CD4-positive, alpha-beta T cell treated with Interleukin-21 for 1 hour (primary cell): ENCODE measurements at regions not wholly inside any gene's neighbourhood (a gene's known extent, or its start where the extent isn't known, plus 50 kb on each side); places are given as distances from the start of the nearest gene placed in this dataset.
A peak's percentile ranks its signal among the peaks of the same experiment; 100 is the strongest.
"Not testable (repeated sequence)": the region's sequence is repeated elsewhere in the genome, so short reads cannot be mapped to it uniquely, and the experiment has no call there.

ENCODE experiments used
- DNase-seq: peaks from one replicate; pipeline ENCODE4 v3.0.0-alpha.2; 2020

- no peak for DNase-seq
Measured at GRCh38 chr11:104774578-104774977, 123.7 kb downstream of the CASP12 start.

GRCh38 chr11:104772806-104773241 is 125.4 kb downstream of the CASP12 start:
- DNase-seq, result peak; percentile 11

GRCh38 chr11:104771763-104772162 is 126.5 kb downstream of the CASP12 start:
- DNase-seq, result no peak

DNA sequence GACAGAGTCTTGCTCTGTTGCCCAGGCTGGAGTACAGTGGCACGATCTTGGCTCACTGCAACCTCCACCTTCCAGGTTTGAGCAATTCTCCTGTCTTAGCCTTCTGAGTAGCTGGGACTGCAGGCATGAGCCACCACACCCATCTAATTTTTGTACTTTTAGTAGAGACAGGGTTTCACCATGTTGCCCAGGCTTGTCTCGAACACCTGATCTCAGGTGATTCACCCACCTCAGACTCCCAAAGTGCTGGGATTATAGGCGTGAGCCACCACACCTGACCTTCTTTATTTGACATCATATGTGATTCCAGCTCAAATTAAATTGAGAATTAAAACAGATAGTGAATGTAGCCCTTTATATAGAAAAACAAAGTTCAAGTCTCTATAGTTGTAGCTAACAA is 127.2 kb downstream of the CASP12 start:
- DNase-seq, result not testable (repeated sequence)

DNA sequence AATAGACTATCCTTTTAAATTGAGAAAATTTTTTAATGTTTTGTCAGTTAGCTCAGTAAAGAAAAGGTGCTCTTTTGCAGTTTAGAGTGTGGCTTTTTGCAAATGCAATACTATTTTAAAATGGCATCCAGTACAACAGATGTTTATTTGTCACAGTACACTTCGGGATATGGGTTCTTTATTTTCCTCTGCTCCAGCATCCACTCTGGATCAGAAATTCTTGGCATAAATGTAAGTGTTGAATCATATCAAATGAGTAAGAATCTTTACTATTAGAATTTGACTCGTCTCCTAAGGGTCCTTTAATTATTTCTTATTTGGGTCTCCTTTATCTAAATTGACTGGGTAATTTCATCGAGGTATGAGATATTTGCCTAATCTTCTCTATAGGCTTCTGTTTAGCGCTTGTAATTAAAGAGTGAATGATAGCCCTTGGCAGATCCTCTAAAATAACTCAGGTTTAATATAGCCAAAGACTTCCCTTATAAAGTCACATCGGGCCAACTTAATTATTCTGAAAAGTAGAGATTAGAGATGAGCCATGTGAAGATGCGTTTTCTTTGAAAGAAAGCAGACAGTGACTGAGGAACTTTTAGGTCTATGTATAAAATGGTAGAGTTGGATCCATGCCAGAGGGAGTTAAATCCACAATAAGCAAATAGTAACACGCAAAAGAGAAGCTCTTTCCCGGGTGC is 132.7 kb downstream of the CASP12 start:
- no peak for DNase-seq

GRCh38 chr11:104764710-104765045 is 133.6 kb downstream of the CASP12 start:
- no peak for DNase-seq

DNA sequence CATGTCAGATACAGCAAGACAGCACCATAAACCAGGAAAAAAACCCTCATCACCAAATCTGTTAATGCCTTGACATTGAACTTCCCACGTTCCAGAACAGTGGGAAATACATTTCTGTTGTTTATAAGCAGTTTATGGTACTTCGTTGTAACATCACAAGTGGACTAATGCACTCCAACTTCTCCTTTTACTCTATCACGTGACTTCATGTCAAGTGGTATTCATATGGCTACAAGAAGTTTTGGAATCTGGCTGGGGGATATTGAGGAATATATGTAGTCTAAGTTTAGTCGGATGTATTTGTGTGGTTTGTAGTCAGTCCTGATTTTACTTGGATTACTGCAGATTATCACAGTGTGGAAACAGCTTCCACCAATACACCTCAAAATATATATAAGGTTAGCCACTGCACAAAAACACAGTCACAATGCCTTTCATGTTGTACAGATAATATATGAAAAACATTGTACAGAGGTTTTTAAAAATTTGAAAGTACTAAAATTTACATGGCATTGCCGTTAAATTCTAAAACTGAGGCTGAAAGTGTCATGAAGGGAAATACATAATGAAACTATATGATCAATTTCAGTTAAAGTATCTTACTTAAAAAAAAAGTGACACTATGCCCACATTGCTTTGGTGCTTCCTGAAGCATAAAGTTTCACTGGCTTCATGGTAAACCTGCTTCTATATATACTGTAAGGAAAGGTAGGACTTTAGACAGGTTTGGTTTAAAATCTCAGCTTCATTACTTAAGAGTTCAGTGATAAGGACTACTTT is 134.1 kb downstream of the CASP12 start:
- no peak for DNase-seq

DNA sequence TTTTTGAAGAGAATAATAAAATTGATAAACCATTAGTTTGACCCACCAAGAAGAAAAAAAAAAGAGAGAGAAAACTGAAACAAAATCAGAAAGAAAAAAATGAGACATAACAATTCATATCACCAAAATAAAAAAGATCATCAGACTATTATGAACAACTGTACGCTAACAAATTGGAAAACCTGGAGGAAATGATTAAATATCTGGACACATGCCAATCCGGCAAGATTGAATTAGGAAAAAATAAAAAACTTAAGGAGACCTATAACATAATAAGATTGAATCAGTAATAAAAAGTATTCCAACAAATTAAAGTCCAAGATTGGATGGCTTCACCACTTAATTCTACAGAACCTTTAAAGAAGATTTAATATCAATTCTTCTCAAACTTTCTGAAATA is 136.7 kb downstream of the CASP12 start:
- DNase-seq, result no peak

DNA sequence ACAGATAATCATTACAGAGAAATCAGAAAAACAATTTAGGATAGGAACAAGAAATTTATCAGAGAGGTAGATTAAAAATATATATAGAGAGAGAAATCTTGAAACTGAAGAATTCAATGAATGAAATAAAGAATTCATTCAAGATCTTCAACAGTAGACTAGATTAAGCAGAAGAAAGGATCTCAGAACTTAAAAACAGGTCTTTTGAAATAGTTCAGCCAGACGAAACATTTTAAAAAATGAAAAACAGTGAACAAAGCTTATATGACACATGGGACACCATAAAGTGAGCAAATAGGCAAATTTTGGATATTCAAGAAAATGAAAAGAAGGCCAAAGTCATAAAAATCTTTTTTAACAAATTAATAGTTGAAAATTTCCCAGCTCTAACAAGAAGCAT is 138.8 kb downstream of the CASP12 start:
- no peak for DNase-seq

DNA sequence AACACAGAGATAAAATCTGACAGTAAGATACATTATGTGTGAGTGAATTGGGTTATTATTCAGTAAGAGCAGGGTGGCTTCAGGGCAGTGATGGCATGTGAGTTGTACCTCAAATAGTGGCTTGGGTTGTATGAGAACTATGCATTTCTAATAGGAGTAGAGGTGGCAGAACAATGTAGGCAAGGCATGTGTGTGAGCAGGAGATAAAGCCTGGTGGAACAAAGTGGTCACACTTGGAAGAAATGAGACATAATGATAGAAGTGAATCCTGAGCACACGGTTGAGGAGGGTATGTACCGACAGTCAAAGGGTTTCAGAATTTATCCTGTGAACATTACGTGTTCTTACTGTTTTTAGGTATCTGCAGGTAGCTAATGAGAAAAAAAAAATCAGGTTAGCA is 159.3 kb downstream of the CASP12 start:
- DNase-seq, result no peak

- no peak for DNase-seq
Measured at GRCh38 chr11:104738208-104738607, 160.1 kb downstream of the CASP12 start.

GRCh38 chr11:104736502-104736901 is 161.8 kb downstream of the CASP12 start:
- peak; percentile 5 for DNase-seq

DNA sequence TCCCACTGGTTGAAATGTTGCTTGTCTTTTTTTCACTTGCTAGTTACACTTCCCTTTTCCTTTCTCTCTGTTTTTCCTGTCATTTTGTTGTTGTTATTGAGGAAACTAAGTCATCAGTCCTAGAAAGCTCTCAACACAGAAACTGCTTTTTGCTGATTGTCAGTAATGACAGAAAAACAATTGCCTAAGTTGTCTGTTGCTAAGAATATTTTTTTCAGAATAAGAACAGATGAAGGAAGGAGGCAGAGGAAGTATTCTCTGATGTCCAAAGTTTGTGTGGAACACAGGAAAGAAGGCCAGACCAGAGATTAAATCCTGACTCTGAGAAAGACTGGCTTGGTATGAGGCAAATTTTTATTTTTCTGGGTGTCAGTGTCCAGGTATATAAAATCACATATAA is 163.3 kb downstream of the CASP12 start:
- DNase-seq, result no peak

DNA sequence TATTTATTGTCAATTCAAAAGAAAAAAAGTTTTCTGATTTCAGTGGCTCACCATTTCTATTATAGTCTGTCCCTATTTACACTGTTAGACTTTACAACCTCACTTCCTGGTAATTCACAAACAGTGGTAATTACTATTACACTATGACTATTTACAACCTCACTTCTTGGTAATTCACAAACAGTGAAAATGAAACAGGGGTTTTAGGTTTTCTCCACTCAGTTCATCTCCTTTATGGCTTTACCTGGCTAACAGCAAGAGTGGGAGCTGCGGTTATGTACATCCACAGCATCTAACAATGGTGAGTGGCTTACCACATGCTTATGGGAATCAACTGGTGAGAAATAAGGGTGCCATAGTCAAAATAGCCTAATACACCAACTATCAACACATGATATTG is 166.4 kb downstream of the CASP12 start:
- no peak for DNase-seq

- DNase-seq, result no peak
Measured at GRCh38 chr11:104728927-104729326, 169.3 kb downstream of the CASP12 start.

DNA sequence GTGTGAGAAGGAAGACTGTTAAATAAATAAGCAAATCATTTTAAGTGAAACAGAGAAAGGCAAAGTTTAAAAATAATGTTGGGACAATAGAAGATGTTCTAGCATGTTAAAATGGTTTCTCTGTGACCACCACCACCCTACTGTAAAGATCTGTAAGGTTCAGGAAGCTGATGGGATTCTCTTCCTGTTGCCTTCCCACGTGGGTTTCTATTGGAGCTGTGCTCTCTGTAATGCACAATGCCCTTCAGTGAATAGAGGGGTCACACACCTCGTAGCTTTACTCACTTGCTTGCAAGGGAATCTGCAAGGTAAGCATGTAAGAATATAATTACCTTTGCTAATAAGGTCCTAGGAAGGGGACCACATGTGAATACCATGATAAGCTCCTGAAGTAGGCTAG is 170.5 kb downstream of the CASP12 start:
- no peak for DNase-seq

DNA sequence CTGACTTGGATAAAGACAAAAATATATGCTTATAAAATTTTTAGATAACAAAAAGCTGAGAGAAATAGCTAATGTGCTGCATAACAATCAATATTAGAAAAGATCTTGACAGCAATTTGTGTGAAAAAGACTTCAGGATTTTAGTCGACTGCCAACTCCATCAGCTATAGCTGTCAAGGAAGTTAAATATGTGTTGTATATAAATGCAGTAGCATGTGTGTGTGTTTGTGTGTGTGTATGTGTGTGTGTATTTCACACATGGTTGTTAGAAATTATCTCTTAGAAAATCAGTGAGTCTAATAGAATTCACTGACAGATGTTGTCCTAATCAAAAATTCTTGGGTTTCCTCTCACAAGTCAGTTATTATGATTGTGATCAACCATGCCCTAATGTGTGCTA is 171.2 kb downstream of the CASP12 start:
- DNase-seq, result no peak

DNA sequence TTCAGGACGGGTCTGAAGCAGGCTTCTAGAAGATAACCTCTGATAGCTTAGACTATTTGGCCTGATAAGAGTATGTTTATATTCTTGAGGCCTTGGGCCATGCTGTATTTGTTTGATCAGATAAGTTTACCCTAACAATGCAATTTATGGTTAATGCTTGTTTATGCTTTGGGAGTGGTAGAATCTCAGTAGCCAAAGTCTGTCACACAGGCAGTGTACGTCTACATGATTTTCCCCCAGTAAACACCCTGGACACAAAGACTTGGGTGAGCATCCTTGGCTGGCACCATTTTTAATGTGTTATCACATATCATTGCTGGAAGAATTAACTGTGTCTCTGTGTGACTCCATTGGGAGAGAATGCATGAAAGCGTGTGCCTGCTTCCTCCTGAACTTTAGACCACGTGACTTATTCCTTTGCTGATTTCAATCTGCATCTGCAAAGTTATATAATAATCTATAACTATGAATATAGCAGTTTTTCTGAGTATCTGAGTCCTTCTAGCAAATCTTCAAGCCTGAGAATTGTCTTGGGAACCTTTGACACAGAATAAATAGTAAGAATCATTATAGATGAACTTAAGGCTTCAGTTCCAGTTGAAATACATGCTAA is 172.4 kb downstream of the CASP12 start:
- no peak for DNase-seq

GRCh38 chr11:104713401-104713800 is 184.9 kb downstream of the CASP12 start:
- DNase-seq, result no peak

DNA sequence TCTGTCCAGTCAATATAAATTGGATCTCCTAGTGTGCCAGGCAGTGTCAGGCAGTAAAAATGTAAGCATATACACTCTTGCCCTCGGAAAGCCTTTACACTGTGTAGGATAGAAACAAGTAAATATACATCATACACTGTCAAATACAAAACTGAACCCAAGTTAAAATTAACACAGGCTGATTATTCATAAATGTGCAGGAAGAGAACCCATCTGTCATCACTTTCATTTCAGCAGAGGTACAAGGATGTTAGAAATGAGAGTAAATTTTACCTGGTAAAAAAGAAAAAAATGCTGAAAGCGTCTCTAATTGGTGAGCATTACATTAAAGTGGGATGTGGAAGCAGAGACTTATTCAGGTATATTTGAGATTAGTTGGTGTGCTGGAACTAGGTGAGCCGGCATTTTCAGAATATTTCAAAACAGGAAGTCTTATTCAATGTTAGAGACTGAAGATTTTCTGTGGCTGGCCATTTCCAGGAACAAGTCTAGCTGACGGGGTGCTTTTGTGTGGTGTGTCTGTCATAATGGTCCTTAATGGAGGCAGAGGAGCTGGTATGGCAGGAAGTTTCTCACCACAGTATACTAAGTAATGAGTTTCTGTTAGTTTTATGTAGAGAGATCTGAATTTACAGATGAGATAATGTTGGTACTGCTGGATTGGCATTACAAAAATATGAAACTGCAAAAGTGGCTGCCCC is 192.6 kb downstream of the CASP12 start:
- peak; percentile 90 for DNase-seq

DNA sequence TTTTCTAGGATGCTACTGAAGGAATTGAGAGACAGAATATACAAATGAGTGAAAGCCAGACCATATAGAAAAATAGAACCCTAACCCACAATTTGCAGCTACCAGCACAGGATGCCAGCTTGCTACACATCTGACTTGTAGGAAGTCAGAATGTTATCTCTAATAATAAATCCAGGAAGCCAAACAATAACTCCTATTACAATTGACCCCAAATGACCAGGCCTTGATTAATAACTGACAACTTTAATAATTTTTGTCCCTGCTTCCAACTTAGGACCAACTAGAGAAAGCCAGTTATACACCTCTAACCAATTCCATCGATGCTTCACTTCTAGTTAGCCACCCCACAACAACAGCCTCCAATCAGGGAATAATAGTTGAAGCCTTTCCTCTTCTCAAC is 193.4 kb downstream of the CASP12 start:
- DNase-seq, result peak; percentile 7

DNA sequence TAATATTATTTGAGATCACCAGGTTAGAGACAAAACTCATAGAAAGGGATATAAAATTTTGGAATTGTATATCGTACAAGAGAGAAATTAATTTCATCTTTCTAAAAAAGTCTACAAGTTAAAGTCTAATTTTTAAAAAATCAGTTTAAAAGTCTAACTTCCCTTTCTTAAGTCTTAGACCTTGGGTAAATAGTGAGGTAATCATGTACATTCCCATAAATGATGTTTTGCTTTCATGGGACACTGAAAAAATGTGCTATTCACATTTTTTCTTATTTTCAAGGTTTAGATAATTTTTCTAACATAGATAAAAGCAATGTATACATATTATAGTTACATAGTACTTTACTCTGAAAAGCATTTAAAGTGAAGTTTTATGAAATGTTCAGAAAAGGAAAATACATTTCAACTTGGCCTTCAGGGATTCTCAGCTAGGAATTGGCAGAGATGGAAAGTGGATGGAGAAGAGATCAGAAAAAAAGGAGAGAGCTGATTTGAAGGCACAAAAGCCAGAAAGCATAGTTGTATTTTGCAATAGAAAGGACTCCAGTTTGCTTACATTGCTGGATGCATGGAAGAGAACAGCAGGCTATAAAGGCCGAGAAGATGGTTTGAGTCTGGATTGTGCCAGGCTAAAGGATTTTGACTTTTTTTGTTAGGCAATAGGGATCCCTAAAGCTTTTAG is 194.0 kb downstream of the CASP12 start:
- DNase-seq, result no peak

DNA sequence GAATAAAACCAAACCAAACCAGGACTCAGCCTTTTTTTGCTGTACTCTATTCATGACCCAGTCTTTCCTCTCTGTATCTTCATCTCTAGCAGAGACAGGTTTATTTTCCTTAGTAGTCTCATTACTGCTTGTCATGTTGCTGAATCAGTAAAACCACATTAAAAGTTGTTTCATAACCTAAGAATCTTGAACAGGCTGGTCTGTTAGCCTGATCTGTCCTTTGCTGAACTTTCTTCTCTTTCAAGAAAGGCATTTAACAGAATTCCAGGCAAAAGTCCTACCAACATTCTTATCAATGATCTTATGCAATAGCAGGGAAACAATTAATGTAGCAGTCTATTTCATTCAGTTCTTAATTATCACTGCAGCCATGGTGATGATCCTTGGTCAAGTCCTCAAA is 197.7 kb downstream of the CASP12 start:
- peak; percentile 20 for DNase-seq
